ENCODE measurements at regions not wholly inside any gene's neighbourhood (a gene's known extent, or its start where the extent isn't known, plus 50 kb on each side); places are given as distances from the start of the nearest gene placed in this dataset.

- no peaks in the 10 kb centered on the region for H3K36me3 Mint-ChIP-seq (ENCODE audit: low read depth)
- H3K27ac Mint-ChIP-seq: no peak overlapping the region
- peaks cover 15% of the 10 kb centered on the region for H3K27me3 Mint-ChIP-seq
- CTCF ChIA-PET: no interaction called here
- DNase-seq: no peak
- no peak overlapping the region for H3K4me3 Mint-ChIP-seq
- H3K9me3 Mint-ChIP-seq: no peaks in the 10 kb centered on the region
- no peaks in the 10 kb centered on the region for H3K4me1 Mint-ChIP-seq
- POLR2A ChIA-PET: no interaction called here
Observed at GRCh38 chr6:43964659-43965570, 162.3 kb downstream of the MRPL14 start.

DNA sequence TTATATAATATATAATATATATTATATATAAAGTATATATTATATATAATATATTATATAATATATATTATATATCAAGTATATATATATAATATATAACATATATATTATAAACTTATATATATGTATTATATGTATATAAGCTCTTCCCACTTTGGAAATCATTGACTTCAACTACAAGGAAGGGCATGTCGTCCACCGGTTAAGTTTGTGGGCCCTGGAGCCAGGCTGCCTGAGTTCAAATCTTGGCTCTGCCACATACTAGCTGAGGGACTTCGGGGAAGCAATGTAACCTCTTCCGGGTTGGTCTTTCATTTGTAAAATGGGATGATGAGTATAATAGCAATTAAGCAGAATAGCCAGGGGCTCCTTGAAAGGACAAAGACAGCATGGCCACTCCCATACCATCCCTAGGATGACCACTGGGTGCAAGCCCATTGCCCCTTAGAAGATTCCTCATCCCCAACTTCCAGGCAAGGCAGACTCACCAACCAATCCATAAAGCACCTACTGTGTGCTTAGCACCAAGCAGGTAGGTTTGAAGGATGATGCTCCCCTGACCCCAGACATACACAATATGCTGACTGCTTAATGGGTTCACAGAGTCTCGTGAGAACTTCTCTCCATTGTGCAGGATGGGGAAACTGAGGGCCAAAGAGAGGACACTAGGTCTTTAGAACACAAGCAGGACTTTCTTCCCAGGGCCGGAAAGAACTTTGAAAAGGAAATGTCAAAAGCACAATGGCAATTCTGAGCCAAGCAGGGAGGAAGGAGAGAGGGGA lies 163.2 kb downstream of the MRPL14 start:
- Mint-ChIP-seq H3K27ac (no peak overlapping the region), H3K36me3 (ENCODE audit: low read depth) (no peaks in the 10 kb centered on the region), H3K27me3 (peaks cover 17% of the 10 kb centered on the region), H3K9me3 (no peaks in the 10 kb centered on the region), H3K4me1 (no peaks in the 10 kb centered on the region), H3K4me3 (no peak overlapping the region)
- DNase-seq: no peak
- POLR2A ChIA-PET: no interaction called here
- CTCF ChIA-PET: no interaction called here

GRCh38 chr6:43963203-43963602 lies 164.0 kb downstream of the MRPL14 start:
- CTCF ChIA-PET: no interaction called here
- Mint-ChIP-seq H3K27me3 (peaks cover 23% of the 10 kb centered on the region), H3K9me3 (no peaks in the 10 kb centered on the region), H3K4me1 (no peaks in the 10 kb centered on the region), H3K36me3 (ENCODE audit: low read depth) (no peaks in the 10 kb centered on the region), H3K27ac (no peak overlapping the region), H3K4me3 (no peak overlapping the region)
- no peak for DNase-seq
- POLR2A ChIA-PET: no interaction called here

DNA sequence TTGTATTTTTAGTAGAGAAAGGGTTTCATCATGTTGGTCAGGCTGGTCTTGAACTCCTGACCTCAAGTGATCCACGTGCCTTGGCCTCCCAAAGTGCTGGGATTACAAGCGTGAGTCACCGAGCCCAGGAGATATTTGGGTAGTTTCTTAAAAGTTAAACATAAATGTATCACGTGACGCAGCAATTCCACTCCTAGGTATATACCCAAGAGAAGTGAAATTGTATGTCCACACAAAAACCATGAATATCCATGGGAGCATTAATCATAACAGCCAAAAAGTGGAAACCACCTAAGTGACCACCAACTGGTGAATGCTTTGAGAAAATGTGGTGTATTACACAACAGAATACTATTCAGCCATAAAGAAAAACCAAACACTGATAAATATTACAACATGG lies 164.8 kb downstream of the MRPL14 start:
- H3K36me3 Mint-ChIP-seq (ENCODE audit: low read depth): no peaks in the 10 kb centered on the region
- DNase-seq: no peak
- no peak overlapping the region for H3K27ac Mint-ChIP-seq
- no peak overlapping the region for H3K4me3 Mint-ChIP-seq
- no peaks in the 10 kb centered on the region for H3K9me3 Mint-ChIP-seq
- CTCF ChIA-PET: no interaction called here
- H3K4me1 Mint-ChIP-seq: no peaks in the 10 kb centered on the region
- POLR2A ChIA-PET: no interaction called here
- H3K27me3 Mint-ChIP-seq: peaks cover 27% of the 10 kb centered on the region

DNA sequence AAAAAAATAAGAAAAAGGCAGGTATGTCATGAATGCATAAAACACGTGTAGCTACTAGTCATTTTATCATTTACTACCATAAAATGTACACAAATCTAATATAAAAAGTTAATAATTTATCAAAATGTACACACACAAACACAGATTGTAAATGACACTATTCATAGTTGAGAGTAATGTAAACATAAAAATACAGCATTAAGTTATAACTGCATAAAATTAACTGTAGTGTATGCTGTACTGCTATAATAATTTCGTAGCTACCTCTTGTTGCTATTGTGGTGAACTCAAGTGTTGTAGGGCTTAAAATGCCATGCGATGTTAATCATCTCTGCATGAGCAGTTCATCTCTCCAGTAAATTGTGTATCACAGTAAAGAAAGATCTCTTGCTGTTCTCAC lies 170.0 kb downstream of the MRPL14 start:
- Mint-ChIP-seq H3K9me3 (peaks cover 3% of the 10 kb centered on the region), H3K27me3 (peaks cover 33% of the 10 kb centered on the region), H3K27ac (no peak overlapping the region), H3K4me3 (no peak overlapping the region), H3K4me1 (no peaks in the 10 kb centered on the region), H3K36me3 (ENCODE audit: low read depth) (no peaks in the 10 kb centered on the region)
- DNase-seq: no peak
- POLR2A ChIA-PET: no interaction called here
- CTCF ChIA-PET: no interaction called here

DNA sequence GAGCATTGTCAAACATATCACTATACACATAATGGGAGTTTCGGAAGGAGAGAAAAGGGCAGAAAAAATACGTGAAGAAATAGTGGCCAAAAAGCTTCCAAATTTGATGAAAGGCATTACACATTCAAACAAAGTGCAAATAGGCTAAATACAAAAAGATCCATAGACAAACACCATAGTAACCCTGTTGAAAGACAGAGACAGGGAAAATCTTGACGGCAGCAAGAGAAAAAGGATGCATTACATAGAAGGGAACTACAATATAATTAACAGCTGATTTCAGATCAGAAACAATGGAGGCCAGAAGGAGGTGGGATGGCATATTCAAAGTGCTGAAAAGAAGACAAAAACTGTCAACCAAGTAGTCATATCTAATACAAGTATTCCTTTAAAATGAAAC lies 170.8 kb downstream of the MRPL14 start:
- Mint-ChIP-seq H3K4me1 (no peaks in the 10 kb centered on the region), H3K27ac (no peak overlapping the region), H3K27me3 (peaks cover 28% of the 10 kb centered on the region), H3K9me3 (peaks cover 3% of the 10 kb centered on the region), H3K36me3 (ENCODE audit: low read depth) (no peaks in the 10 kb centered on the region), H3K4me3 (no peak overlapping the region)
- ChIA-PET POLR2A (no interaction called here), CTCF (no interaction called here)
- no peak for DNase-seq

GRCh38 chr6:43954311-43955131 lies 172.7 kb downstream of the MRPL14 start:
- H3K4me1 Mint-ChIP-seq: no peaks in the 10 kb centered on the region
- H3K4me3 Mint-ChIP-seq: no peak overlapping the region
- POLR2A ChIA-PET: no interaction called here
- H3K36me3 Mint-ChIP-seq (ENCODE audit: low read depth): no peaks in the 10 kb centered on the region
- H3K9me3 Mint-ChIP-seq: peaks cover 3% of the 10 kb centered on the region
- DNase-seq: no peak
- CTCF ChIA-PET: interaction anchor here (0.7 to 1.1 kb wide), 2 partner anchors 18 to 34 kb away, joined by 3 read pairs; no protein-coding TSS in a partner anchor
- H3K27me3 Mint-ChIP-seq: peaks cover 21% of the 10 kb centered on the region
- H3K27ac Mint-ChIP-seq: no peak overlapping the region

DNA sequence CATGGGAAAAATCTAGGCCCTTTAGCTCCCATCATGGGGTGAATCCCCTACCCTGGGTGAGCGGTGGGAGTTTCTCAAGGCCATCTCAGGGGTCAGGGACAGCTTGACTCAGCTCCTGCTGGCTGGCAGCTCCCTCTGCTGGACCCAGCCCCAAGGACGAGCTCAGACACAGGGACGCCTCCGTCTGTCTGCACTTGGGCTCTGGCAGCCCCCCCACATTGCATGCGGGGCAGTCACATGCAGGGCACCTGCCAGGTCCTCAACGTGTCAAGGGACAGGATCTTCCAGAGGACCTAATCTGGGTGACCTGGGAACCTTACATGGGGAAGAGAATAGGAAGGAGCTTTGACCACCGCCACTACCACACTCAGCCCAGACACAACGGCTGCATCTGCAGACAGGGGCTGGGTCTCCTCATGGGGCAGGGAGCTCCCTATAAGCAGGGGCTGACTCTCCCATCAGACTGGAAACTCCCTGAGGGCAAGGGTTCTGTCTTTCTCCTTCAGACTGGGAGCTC lies 173.4 kb downstream of the MRPL14 start:
- CTCF ChIA-PET: interaction anchor here (0.7 to 1.1 kb wide), 2 partner anchors 17 to 33 kb away, joined by 3 read pairs; no protein-coding TSS in a partner anchor
- H3K4me1 Mint-ChIP-seq: no peaks in the 10 kb centered on the region
- no peak overlapping the region for H3K27ac Mint-ChIP-seq
- H3K9me3 Mint-ChIP-seq: peaks cover 3% of the 10 kb centered on the region
- H3K27me3 Mint-ChIP-seq: peaks cover 17% of the 10 kb centered on the region
- no peak for DNase-seq
- no peak overlapping the region for H3K4me3 Mint-ChIP-seq
- POLR2A ChIA-PET: no interaction called here
- no peaks in the 10 kb centered on the region for H3K36me3 Mint-ChIP-seq (ENCODE audit: low read depth)

DNA sequence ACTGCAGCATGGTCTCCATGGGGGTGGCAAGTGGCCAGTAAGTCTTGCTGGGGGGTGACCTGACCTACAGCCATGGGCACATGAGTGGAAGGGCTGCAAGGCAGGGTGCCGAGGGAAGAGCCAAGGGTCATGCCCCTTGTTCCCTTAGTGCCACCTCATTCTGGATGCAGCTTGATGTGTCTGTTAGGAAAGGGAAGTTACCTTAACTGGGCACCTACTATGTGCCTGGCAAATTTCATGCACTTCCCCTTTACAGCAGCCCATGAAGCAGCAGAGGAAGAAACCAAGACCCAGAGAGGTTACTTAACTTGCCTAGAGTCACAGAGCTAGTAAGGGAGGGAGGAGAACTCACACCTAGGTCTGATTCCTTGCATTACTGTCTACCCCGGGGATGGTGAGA lies 174.0 kb downstream of the MRPL14 start:
- Mint-ChIP-seq H3K9me3 (peaks cover 3% of the 10 kb centered on the region), H3K4me1 (no peaks in the 10 kb centered on the region), H3K27ac (no peak overlapping the region), H3K4me3 (no peak overlapping the region), H3K36me3 (ENCODE audit: low read depth) (no peaks in the 10 kb centered on the region), H3K27me3 (peaks cover 13% of the 10 kb centered on the region)
- ChIA-PET POLR2A (no interaction called here), CTCF (no interaction called here)
- DNase-seq: no peak

- H3K27me3 Mint-ChIP-seq: peaks cover 10% of the 10 kb centered on the region
Observed at GRCh38 chr6:43952746-43953145, 174.5 kb downstream of the MRPL14 start.

DNA sequence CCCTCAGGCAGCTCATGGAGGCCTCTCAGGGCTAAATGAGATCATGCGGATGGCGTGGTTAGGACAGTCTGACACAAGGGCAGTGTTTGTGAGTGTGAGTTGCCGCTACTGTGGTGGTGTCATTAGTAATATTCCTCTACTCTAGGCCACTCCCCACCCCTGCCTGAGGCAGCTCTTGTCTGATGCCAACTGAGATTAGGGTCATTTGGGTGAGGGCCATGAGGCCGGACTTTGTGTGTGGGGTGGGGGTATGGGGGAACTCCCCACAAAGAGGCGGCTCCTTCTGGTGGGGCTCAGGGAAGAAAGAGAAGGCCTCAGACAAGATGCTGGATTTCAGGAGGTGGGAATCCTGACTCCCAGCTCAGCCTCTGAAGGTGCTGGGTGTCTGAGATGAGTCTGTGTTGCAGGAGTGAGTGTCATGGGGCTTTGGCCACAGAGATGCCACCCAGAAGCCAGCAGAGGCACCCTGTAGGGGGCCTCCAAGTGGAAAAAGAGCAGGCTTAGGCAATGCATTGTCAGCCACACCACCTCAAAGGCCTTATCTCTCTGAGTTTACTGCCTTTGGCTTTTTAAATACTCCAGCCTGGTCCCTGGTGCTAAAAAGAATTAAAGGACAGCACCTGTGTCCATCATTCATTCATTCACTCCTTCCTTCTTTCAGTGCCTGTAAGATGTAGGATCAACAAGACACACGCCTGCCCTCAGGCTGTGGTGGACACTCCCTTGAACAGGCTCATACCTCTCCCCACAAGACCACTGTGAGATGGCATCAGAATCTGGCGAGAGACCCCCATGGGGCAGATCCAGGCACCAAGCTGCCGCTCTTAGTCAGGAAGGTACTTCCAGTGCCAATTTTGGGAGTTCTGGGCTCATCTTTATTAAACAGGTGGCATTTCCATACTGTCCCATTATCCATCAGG lies 175.2 kb downstream of the MRPL14 start:
- Mint-ChIP-seq H3K27ac (no peak overlapping the region), H3K4me1 (no peaks in the 10 kb centered on the region), H3K9me3 (peaks cover 3% of the 10 kb centered on the region), H3K4me3 (no peak overlapping the region), H3K27me3 (peaks cover 7% of the 10 kb centered on the region), H3K36me3 (ENCODE audit: low read depth) (no peaks in the 10 kb centered on the region)
- ChIA-PET CTCF (interaction anchor here (1.0 kb wide), 1 partner anchor 19 kb away, joined by 3 read pairs; no protein-coding TSS in a partner anchor), POLR2A (no interaction called here)
- no peak for DNase-seq

More at GRCh38 chr6:43952746-43953145, 174.5 kb downstream of the MRPL14 start:
- Mint-ChIP-seq H3K4me3 (no peak overlapping the region), H3K27ac (no peak overlapping the region), H3K9me3 (peaks cover 3% of the 10 kb centered on the region), H3K4me1 (no peaks in the 10 kb centered on the region), H3K36me3 (ENCODE audit: low read depth) (no peaks in the 10 kb centered on the region)
- ChIA-PET CTCF (interaction anchor here (1.0 kb wide), 1 partner anchor 20 kb away, joined by 3 read pairs; no protein-coding TSS in a partner anchor), POLR2A (no interaction called here)
- DNase-seq: no peak
